Glomerular visceral epithelial cell (primary cell): ENCODE measurements at regions not wholly inside any gene's neighbourhood (a gene's known extent, or its start where the extent isn't known, plus 50 kb on each side); places are given as distances from the start of the nearest gene placed in this dataset.
"Not testable (repeated sequence)": the region's sequence is repeated elsewhere in the genome, so short reads cannot be mapped to it uniquely, and the experiment has no call there.

Source experiments
- DNase-seq: peaks from one replicate; pipeline ENCODE4 v3.0.0-alpha.2; 2016; ENCODE audit errors: extremely low spot score

DNA sequence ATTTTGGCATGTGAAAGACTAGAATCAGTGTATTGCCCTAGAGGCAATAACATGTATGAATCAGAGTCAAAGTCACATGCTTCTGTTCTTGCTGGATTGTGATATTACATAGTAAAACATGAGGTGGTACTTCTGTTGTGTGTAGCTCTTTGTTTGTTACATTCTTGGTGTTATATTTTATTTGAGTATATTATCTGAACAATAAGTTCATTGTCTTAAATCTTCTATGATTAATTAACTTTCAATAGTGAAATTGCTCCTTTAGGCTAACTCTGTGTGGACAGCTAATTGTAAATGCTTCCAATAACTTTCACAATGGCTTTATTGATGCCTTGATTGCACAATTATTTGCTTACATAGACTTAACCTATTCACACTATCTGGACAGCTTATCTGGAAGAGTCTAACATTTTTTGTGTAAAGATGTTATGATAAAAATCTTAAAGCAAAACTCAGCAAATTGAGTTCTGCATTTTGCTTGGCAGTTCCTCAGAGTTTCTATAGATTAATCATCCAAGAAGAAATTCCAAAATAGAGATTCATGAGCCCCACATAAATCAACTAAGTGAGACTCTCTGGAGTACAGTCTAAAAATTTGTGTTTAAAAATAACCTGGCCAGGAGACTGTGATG, 239.6 kb upstream of the TUSC1 start:
- no peak for DNase-seq

GRCh38 chr9:25913806-25914205, 235.6 kb upstream of the TUSC1 start:
- no peak for DNase-seq

- DNase-seq = no peak
Observed at GRCh38 chr9:25904701-25905100, 226.5 kb upstream of the TUSC1 start.

GRCh38 chr9:25891527-25891926, 213.3 kb upstream of the TUSC1 start:
- no peak for DNase-seq

- no peak for DNase-seq
Observed at GRCh38 chr9:25889661-25890060, 211.4 kb upstream of the TUSC1 start.

DNA sequence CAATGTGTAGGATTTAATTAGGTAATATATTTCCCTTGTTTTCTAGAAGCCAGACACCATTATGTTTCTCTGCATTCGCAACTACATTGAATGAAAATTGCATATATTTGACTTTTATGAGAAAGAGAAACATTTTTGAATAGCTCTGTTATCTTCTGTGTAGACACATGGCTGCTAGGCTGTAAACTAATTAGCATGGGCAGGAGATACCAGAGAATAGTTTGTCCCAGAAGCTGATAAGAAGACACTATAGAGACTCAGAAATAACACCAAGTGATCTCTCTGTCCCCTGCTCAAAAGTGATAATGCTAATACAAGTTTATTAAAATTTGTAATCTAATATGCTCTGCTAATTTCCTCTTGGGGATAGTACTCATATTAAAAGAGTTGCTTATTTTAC, 198.0 kb upstream of the TUSC1 start:
- no peak for DNase-seq

DNA sequence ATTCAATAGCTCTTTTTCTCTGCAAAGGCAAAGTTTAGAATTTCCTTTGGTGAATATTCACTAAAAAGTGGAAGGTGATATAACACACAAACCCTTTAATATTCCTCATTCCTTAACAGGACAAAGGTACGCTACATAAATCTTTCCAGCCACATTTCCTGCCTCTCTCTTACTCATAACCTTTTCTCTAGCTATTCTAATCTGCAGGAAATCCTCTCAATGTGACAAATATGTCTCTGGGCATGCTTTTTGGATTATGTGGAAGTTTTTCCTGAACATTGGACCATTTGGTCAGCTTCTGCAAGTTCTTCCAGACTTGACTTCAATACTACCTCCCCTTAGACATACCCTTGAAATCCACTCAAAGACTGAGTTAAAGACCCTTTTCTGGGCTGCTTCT, 186.3 kb upstream of the TUSC1 start:
- no peak for DNase-seq

DNA sequence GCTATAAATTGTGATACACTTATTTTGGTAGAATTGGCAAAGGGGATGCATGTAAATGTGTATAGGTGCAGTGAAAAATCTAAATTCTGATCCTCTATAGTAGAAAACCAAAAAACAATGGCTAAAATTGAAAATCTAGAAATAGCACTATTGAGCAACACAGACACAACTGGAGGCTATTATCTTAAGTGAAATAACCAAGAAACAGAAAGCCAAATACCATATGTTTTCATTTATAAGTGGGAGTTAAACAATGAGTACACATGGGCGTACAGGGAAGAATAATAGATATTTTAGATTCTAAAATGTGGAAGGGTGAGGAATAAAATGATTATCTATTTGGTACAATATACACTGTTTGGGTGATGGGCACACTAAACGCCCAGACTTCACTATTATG, 183.2 kb upstream of the TUSC1 start:
- no peak for DNase-seq

DNA sequence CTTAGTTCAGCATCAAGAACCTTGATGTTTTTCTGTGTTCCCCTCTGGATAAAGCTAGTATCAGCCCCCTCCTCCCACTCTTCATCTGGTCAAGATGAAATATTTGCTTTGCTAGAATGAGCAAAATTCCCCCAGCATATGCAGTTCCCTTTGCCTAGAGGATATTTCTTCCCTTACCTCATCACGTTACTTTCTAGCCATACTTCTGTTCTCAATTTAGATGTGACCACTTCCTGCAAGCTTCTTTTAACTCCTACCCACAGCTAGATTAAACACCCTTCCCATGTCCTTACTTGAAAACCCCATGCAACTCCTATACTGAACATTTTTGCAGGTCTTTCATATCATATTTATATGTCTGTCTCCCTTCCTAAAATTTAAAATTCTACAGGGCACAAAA, 178.9 kb upstream of the TUSC1 start:
- peak; percentile 0 for DNase-seq

DNA sequence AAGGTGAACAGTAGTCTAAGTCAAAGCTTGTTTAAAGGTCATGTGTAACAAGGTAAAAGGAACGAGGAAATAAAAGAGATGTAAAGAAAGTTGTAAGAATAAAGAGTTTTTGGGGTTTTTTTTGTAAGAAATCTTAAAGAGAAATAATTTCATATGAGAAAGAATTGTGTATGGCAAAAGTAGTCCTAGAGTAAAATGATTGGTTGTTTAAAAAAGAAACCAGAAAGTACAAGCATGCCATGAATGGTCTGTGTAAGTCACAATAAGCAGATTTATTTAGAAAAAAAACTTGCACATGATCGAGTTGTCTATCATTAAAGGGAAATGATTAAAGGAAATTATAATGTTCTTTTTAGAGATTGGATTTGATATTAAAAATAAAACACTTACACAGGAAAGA, 172.6 kb upstream of the TUSC1 start:
- DNase-seq = no peak

DNA sequence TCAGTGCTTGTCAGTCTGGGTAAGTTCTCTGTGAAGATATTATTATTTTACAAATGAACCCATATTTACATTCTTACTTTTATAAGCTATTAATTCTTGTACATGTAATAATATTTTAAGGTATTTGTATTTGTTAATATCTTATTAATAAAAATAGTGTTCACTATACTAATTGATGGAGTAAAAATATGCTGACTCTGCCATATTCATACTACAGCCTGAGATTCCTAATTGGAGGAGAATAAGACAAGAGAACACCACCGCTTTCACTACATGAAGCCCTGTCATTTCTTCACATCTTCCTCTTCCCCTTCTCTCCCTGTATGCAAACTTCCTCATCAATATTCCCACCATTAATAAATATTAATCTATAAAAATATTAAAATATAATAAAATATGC, 167.6 kb upstream of the TUSC1 start:
- no peak for DNase-seq

DNA sequence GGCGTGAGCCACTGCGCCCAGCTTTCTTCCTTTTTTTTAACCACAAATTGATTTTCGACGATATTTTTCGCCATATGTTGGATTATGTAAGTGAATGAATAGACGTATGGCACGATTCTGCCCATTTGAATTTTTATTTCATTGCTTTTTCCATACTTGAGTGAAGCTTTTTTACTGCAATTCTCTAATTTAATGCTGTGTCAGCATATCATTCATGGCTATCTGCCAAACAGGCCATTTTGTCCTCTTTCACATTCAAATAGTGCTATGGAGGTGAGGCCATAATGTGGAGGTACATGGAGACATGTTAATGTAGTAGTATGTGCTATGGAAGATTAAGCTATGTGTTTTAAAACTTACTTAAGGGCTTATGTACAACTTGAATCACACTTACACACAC, 152.1 kb upstream of the TUSC1 start:
- no peak for DNase-seq

DNA sequence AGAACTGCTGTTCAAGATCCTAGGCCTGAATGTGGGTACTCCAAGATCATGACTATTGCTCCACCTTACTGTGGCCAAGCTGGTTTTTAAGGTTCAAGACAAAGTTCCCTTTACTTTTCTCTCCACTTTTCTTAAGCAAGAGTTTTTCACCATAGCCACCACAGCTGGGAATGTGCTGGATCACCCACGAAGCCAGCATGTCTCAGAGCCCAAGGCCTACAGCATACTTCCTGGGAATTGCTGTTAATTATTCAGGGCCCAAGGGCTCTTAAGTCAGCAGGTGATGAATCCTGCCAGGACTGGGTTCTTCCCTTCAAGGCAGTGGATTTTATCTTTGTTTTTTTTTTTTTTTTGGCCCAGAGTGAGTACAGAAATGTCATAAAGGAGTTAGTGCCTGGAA, 149.4 kb upstream of the TUSC1 start:
- no peak for DNase-seq

DNA sequence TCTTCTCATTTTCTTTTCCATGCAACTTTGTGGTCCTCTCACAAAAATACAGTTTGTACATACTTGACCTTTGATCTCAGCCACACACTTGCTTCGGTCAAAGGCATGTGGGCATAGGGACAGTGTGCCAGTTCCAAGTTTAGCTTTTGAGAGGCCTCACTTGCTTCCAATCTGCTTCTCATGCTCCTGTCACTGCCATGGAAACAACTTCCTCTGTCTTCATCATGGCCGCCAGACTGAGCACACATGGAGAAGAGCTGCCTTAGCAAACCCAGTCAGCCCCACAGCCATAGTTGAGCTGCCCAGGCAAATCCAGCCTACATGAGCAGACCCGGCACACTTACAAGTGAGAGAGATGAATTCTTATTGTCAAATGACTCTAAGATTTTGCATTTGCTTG, 138.2 kb upstream of the TUSC1 start:
- DNase-seq = no peak

DNA sequence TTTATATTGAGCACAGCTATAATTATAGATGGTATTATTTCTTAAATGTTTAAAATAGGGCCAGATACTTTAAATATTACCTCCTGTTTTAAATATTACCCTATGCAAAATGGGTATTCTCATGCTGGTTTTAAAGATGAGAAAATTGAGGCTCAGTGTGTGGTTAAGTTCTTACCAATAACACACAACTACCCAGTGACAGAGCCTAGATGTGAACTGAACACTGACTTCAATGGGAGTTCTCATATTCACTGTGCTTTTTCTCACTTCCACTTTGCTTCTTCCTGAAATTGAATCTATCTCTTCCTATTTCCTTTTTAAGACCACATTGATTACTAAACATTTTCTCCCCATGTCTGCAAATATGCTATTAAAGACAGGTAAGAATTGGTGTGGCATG, 135.8 kb upstream of the TUSC1 start:
- DNase-seq = no peak

DNA sequence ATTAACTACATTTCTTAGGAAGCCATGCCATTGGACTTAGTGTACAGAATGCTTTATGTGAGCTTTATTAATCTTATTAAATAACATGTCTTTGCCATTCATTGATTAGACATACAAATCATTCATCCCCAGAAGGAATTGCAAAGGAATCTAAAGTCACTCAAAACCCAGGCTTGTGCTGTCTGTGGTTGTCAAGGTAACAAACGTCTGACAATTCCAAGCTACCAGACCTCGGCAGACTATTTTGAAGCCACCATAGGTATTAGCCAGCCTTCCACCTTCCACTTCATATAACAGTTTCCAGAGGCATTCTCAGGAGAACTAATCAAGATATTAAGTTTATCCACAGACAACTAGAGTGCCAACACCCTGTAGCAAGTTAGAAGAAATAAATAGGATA, 135.2 kb upstream of the TUSC1 start:
- no peak for DNase-seq

- DNase-seq = no peak
Observed at GRCh38 chr9:25808554-25808953, 130.3 kb upstream of the TUSC1 start.

GRCh38 chr9:25804856-25805255, 126.6 kb upstream of the TUSC1 start:
- no peak for DNase-seq

DNA sequence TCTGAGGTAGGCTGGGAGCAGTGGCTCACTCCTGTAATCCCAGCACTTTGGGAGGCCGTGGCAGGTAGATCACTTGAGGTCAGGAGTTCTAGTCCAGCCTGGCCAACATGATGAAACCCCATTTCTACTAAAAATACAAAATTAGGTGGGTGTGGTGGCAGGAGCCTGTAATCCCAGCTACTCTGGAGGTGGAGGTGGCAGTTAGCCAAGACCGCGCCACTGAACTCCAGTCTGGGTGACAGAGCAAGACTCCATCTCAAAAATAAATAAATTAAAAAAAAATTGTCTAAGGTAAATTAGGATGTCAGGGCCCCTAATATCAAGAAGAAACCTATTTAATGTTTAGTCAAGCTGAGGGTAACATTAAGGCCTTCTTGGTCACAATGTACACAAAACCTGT, 123.7 kb upstream of the TUSC1 start:
- not testable (repeated sequence) for DNase-seq

GRCh38 chr9:25773805-25774204, 95.6 kb upstream of the TUSC1 start:
- DNase-seq = no peak

GRCh38 chr9:25755951-25756350, 77.7 kb upstream of the TUSC1 start:
- DNase-seq = no peak

DNA sequence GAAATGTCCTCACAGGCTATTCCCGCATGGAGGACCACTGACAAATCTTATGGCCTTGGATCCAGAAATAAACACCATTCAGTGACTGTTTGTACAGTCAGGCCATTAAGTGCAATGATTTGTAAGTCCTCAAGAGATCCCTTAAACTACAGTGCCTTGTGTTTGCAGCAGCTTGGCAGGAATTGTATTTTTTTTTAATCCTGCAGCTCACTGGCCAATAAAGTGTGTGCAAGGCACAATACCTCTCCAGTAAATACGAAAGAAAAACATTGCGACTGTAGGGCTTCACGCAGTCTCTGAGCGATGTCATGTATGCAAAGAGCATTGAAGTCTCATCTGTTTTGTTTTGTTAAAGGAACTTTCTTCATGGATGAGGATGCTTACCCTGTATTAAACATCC, 74.2 kb upstream of the TUSC1 start:
- DNase-seq = no peak

DNA sequence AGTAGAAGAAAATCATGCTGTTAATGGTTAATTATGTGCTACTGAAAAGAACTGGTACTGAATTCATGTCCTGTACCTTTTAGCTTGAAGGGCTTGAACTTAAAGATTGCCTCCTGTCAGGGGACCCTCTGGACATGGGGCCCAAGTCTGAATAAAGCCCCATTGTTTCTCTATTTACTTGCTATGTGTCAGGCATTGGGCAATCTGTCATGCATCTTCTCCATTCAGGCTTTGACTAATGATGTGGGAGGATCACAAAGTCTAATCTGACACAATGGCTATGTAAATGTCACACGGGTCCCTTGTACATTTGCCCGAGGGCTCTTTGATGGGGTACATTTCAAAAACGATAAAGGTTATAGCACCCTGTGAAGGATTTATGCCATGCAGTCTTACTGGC, 64.0 kb upstream of the TUSC1 start:
- no peak for DNase-seq

- DNase-seq = no peak
Observed at GRCh38 chr9:25733336-25733982, 55.2 kb upstream of the TUSC1 start.
